HG03095 (cell line): ENCODE measurements at regions not wholly inside any gene's neighbourhood (a gene's known extent, or its start where the extent isn't known, plus 50 kb on each side); places are given as distances from the start of the nearest gene placed in this dataset.
A peak's percentile ranks its signal among the peaks of the same experiment; 100 is the strongest.
"Not testable (repeated sequence)": the region's sequence is repeated elsewhere in the genome, so short reads cannot be mapped to it uniquely, and the experiment has no call there.

Experiments
- ATAC-seq: cut with Tn5 transposase; IDR thresholded peaks from one replicate; pipeline ENCODE4 v1.9.1; 2021; ENCODE audit warnings: moderate library complexity; ENCODE audit not compliant: unreplicated experiment

- ATAC-seq, result no peak
Observed at GRCh38 chr3:44117239-44117638, 124.4 kb upstream of the TOPAZ1 start.

- ATAC-seq, result no peak
Observed at GRCh38 chr3:44117736-44118135, 124.0 kb upstream of the TOPAZ1 start.

- ATAC-seq, result no peak
Observed at GRCh38 chr3:44120721-44121582, 120.7 kb upstream of the TOPAZ1 start.

- no peak for ATAC-seq
Observed at GRCh38 chr3:44125246-44125645, 116.4 kb upstream of the TOPAZ1 start.

GRCh38 chr3:44125882-44126281 is 115.8 kb upstream of the TOPAZ1 start:
- ATAC-seq, result no peak

- no peak for ATAC-seq
Observed at GRCh38 chr3:44128057-44128775, 113.5 kb upstream of the TOPAZ1 start.

- peak; percentile 73 for ATAC-seq
Observed at GRCh38 chr3:44130249-44130648, 111.4 kb upstream of the TOPAZ1 start.

GRCh38 chr3:44132061-44132460 is 109.6 kb upstream of the TOPAZ1 start:
- ATAC-seq, result no peak

- no peak for ATAC-seq
Observed at GRCh38 chr3:44132593-44132992, 109.1 kb upstream of the TOPAZ1 start.

- ATAC-seq, result no peak
Observed at GRCh38 chr3:44136421-44136820, 105.3 kb upstream of the TOPAZ1 start.

- no peak for ATAC-seq
Observed at GRCh38 chr3:44146073-44146472, 95.6 kb upstream of the TOPAZ1 start.

- ATAC-seq, result no peak
Observed at GRCh38 chr3:44159696-44160300, 81.9 kb upstream of the TOPAZ1 start.

- ATAC-seq, result no peak
Observed at GRCh38 chr3:44160818-44161217, 80.9 kb upstream of the TOPAZ1 start.

GRCh38 chr3:44171891-44172290 is 69.8 kb upstream of the TOPAZ1 start:
- ATAC-seq, result no peak

- ATAC-seq, result not testable (repeated sequence)
Observed at GRCh38 chr3:44172701-44173100, 69.0 kb upstream of the TOPAZ1 start.

GRCh38 chr3:44173263-44173662 is 68.4 kb upstream of the TOPAZ1 start:
- no peak for ATAC-seq

- no peak for ATAC-seq
Observed at GRCh38 chr3:44175070-44175469, 66.6 kb upstream of the TOPAZ1 start.

- no peak for ATAC-seq
Observed at GRCh38 chr3:44179246-44179645, 62.4 kb upstream of the TOPAZ1 start.

GRCh38 chr3:44184319-44184953 is 57.2 kb upstream of the TOPAZ1 start:
- no peak for ATAC-seq

GRCh38 chr3:44185396-44185915 is 56.2 kb upstream of the TOPAZ1 start:
- ATAC-seq, result no peak

GRCh38 chr3:44186111-44186672 is 55.5 kb upstream of the TOPAZ1 start:
- no peak for ATAC-seq
